ENCODE measurements at regions not wholly inside any gene's neighbourhood (a gene's known extent, or its start where the extent isn't known, plus 50 kb on each side); places are given as distances from the start of the nearest gene placed in this dataset.
"Not testable (repeated sequence)": the region's sequence is repeated elsewhere in the genome, so short reads cannot be mapped to it uniquely, and the experiment has no call there.

- Mint-ChIP-seq H3K27me3 (ENCODE audit: unreplicated experiment) (no peaks in the 10 kb centered on the region), H3K27ac (ENCODE audit: unreplicated experiment) (no peak overlapping the region), H3K36me3 (ENCODE audit: insufficient read depth, unreplicated experiment) (no peaks in the 10 kb centered on the region), H3K4me1 (ENCODE audit: low read depth, unreplicated experiment) (peaks cover 4% of the 10 kb centered on the region), H3K4me3 (ENCODE audit: low read depth, unreplicated experiment) (no peak overlapping the region), H3K9me3 (ENCODE audit: low read depth, unreplicated experiment) (peaks cover 8% of the 10 kb centered on the region)
- BruUV-seq (replicated peaks) = no TSS peak
- intact Hi-C loops (cut with micrococcal nuclease; ENCODE audit: unreplicated experiment) = no loop called here
- no peak for DNase-seq
- TF ChIP-seq, protein P1, sequence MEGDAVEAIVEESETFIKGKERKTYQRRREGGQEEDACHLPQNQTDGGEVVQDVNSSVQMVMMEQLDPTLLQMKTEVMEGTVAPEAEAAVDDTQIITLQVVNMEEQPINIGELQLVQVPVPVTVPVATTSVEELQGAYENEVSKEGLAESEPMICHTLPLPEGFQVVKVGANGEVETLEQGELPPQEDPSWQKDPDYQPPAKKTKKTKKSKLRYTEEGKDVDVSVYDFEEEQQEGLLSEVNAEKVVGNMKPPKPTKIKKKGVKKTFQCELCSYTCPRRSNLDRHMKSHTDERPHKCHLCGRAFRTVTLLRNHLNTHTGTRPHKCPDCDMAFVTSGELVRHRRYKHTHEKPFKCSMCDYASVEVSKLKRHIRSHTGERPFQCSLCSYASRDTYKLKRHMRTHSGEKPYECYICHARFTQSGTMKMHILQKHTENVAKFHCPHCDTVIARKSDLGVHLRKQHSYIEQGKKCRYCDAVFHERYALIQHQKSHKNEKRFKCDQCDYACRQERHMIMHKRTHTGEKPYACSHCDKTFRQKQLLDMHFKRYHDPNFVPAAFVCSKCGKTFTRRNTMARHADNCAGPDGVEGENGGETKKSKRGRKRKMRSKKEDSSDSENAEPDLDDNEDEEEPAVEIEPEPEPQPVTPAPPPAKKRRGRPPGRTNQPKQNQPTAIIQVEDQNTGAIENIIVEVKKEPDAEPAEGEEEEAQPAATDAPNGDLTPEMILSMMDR (IDR thresholded peaks at IDR 0.05; ENCODE audit: unreplicated experiment) = no peak
- CTCF ChIA-PET = no interaction called here
Observed at GRCh38 chr2:157004789-157005188, 252.7 kb upstream of the GALNT5 start.

DNA sequence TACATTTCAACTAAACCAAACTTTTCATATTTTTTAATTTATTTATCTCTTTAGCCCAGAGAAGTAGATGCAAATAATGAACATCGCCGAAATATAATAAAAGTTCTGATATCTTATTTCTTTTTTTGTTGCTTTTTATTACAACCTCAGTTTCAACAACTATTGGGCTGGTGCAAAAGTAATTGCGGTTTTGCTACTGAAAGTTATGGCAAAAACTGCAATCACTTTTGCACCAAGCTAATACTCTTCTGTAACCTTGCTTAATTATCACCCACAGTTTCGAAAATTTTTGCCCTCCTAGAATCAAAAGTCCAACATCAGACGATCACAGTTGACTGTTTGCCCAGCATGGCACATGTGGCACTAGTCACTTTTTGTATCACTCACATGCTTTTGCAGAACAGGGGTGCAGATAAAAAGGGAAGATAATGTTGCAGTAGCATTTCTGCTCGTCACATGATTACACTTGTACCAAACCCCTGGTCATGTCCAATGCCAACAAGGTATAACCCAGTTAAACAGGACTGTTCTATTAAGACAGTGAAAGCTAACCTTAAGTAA lies 242.4 kb upstream of the GALNT5 start:
- intact Hi-C loops (cut with micrococcal nuclease; ENCODE audit: unreplicated experiment) = no loop called here
- no TSS peak for BruUV-seq (replicated peaks)
- Mint-ChIP-seq H3K4me1 (ENCODE audit: low read depth, unreplicated experiment) (peaks cover 8% of the 10 kb centered on the region), H3K27me3 (ENCODE audit: unreplicated experiment) (no peaks in the 10 kb centered on the region), H3K36me3 (ENCODE audit: insufficient read depth, unreplicated experiment) (no peaks in the 10 kb centered on the region), H3K27ac (ENCODE audit: unreplicated experiment) (no peak overlapping the region), H3K9me3 (ENCODE audit: low read depth, unreplicated experiment) (no peaks in the 10 kb centered on the region), H3K4me3 (ENCODE audit: low read depth, unreplicated experiment) (no peak overlapping the region)
- no peak for DNase-seq
- TF ChIP-seq, protein P1 (IDR thresholded peaks at IDR 0.05; ENCODE audit: unreplicated experiment) = no peak
- CTCF ChIA-PET = interaction anchor here (0.9 kb wide), 1 partner anchor 8 kb away, joined by 3 read pairs; no protein-coding TSS in a partner anchor

DNA sequence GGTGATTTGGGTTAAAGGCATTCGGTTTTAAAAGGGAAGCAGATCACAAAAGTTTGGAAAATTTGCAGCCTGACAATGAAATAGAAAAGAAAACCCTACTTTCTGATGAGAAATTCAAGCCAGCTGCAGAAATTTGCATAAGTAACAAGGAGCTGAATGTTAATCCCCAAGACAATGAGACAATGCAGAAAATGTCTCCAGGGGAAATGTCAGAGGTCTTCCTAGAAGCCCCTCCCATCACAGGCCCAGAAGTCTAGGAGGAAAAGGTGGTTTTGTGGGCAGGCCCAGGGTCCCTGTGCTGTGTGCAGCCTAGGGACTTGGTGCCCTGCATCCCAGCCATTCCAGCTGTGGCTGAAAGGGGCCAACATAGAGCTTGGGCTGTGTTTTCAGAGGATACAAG lies 234.2 kb upstream of the GALNT5 start:
- BruUV-seq (replicated peaks); intact Hi-C loops (cut with micrococcal nuclease; ENCODE audit: unreplicated experiment); H3K27ac Mint-ChIP-seq (ENCODE audit: unreplicated experiment); H3K36me3 Mint-ChIP-seq (ENCODE audit: insufficient read depth, unreplicated experiment); DNase-seq; H3K27me3 Mint-ChIP-seq (ENCODE audit: unreplicated experiment); H3K4me1 Mint-ChIP-seq (ENCODE audit: low read depth, unreplicated experiment); CTCF ChIA-PET; H3K4me3 Mint-ChIP-seq (ENCODE audit: low read depth, unreplicated experiment): not testable (repeated sequence)
- peaks cover 12% of the 10 kb centered on the region for H3K9me3 Mint-ChIP-seq (ENCODE audit: low read depth, unreplicated experiment)

DNA sequence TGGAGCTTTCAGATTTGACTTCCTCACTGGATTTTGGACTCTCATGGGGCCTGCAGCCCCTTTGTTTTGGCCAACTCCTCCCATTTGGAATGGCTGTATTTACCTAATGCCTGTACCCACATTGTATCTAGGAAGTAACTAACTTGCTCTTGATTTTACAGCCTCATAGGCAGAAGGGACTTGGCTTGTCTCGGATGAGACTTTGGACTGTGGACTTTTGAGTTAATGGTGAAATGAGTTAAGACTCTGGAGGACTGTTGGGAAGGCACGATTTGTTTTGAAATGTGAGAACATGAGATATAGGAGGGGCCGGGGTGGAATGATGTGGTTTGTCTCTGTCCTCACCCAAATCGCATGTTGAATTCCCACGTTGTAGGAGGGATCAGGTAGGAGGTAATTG lies 233.4 kb upstream of the GALNT5 start:
- Mint-ChIP-seq H3K9me3 (ENCODE audit: low read depth, unreplicated experiment) (peaks cover 12% of the 10 kb centered on the region), H3K4me3 (ENCODE audit: low read depth, unreplicated experiment) (no peak overlapping the region), H3K36me3 (ENCODE audit: insufficient read depth, unreplicated experiment) (no peaks in the 10 kb centered on the region), H3K4me1 (ENCODE audit: low read depth, unreplicated experiment) (no peaks in the 10 kb centered on the region), H3K27me3 (ENCODE audit: unreplicated experiment) (no peaks in the 10 kb centered on the region), H3K27ac (ENCODE audit: unreplicated experiment) (no peak overlapping the region)
- BruUV-seq (replicated peaks) = no TSS peak
- CTCF ChIA-PET = no interaction called here
- TF ChIP-seq, protein P1 (IDR thresholded peaks at IDR 0.05; ENCODE audit: unreplicated experiment) = no peak
- DNase-seq = no peak
- intact Hi-C loops (cut with micrococcal nuclease; ENCODE audit: unreplicated experiment) = no loop called here

- Mint-ChIP-seq H3K4me1 (ENCODE audit: low read depth, unreplicated experiment) (peaks cover 20% of the 10 kb centered on the region), H3K4me3 (ENCODE audit: low read depth, unreplicated experiment) (no peak overlapping the region), H3K9me3 (ENCODE audit: low read depth, unreplicated experiment) (peaks cover 3% of the 10 kb centered on the region), H3K36me3 (ENCODE audit: insufficient read depth, unreplicated experiment) (no peaks in the 10 kb centered on the region), H3K27ac (ENCODE audit: unreplicated experiment) (peak overlapping the region; percentile 78), H3K27me3 (ENCODE audit: unreplicated experiment) (no peaks in the 10 kb centered on the region)
- intact Hi-C loops (cut with micrococcal nuclease; ENCODE audit: unreplicated experiment) = loop anchor here (5.0 kb wide), 1 partner anchor 125 kb away; no protein-coding TSS in a partner anchor
- DNase-seq = peak; percentile 18
- TF ChIP-seq, protein P1 (IDR thresholded peaks at IDR 0.05; ENCODE audit: unreplicated experiment) = no peak
- BruUV-seq (replicated peaks) = no TSS peak
- CTCF ChIA-PET = interaction anchor here (0.9 kb wide), 1 partner anchor 24 kb away, joined by 3 read pairs; no protein-coding TSS in a partner anchor
Observed at GRCh38 chr2:157032017-157032416, 225.5 kb upstream of the GALNT5 start.
